ENCODE measurements at regions not wholly inside any gene's neighbourhood (a gene's known extent, or its start where the extent isn't known, plus 50 kb on each side); places are given as distances from the start of the nearest gene placed in this dataset.

GRCh38 chr10:128483216-128483615 is 357.0 kb upstream of the MKI67 start:
- in situ Hi-C loops (cut with HindIII; ENCODE audit: low pct_unique_long_range_greater_than_20kb, low sequenced_read_pairs): no loop called here
- no peak for DNase-seq (ENCODE audit: low read depth, low spot score)

GRCh38 chr10:128484041-128484440 is 357.8 kb upstream of the MKI67 start:
- in situ Hi-C loops (cut with HindIII; ENCODE audit: low pct_unique_long_range_greater_than_20kb, low sequenced_read_pairs): no loop called here
- DNase-seq (ENCODE audit: low read depth, low spot score): no peak

GRCh38 chr10:128485701-128486235 is 359.5 kb upstream of the MKI67 start:
- DNase-seq (ENCODE audit: low read depth, low spot score): no peak
- in situ Hi-C loops (cut with HindIII; ENCODE audit: low pct_unique_long_range_greater_than_20kb, low sequenced_read_pairs): no loop called here

GRCh38 chr10:128487517-128487916 is 361.3 kb upstream of the MKI67 start:
- in situ Hi-C loops (cut with HindIII; ENCODE audit: low pct_unique_long_range_greater_than_20kb, low sequenced_read_pairs): no loop called here
- DNase-seq (ENCODE audit: low read depth, low spot score): no peak

GRCh38 chr10:128489324-128490247 is 363.4 kb upstream of the MKI67 start:
- in situ Hi-C loops (cut with HindIII; ENCODE audit: low pct_unique_long_range_greater_than_20kb, low sequenced_read_pairs): no loop called here
- no peak for DNase-seq (ENCODE audit: low read depth, low spot score)

GRCh38 chr10:128491686-128492085 is 365.5 kb upstream of the MKI67 start:
- in situ Hi-C loops (cut with HindIII; ENCODE audit: low pct_unique_long_range_greater_than_20kb, low sequenced_read_pairs): no loop called here
- DNase-seq (ENCODE audit: low read depth, low spot score): no peak

- in situ Hi-C loops (cut with HindIII; ENCODE audit: low pct_unique_long_range_greater_than_20kb, low sequenced_read_pairs): no loop called here
Measured at GRCh38 chr10:128493811-128494210, 367.6 kb upstream of the MKI67 start.

GRCh38 chr10:128494665-128495064 is 368.4 kb upstream of the MKI67 start:
- in situ Hi-C loops (cut with HindIII; ENCODE audit: low pct_unique_long_range_greater_than_20kb, low sequenced_read_pairs): no loop called here
- no peak for DNase-seq (ENCODE audit: low read depth, low spot score)

More at GRCh38 chr10:128493811-128494210, 367.6 kb upstream of the MKI67 start:
- no peak for DNase-seq (ENCODE audit: low read depth, low spot score)

- in situ Hi-C loops (cut with HindIII; ENCODE audit: low pct_unique_long_range_greater_than_20kb, low sequenced_read_pairs): no loop called here
- DNase-seq (ENCODE audit: low read depth, low spot score): no peak
Measured at GRCh38 chr10:128497660-128498377, 371.6 kb upstream of the MKI67 start.

GRCh38 chr10:128498378-128498730 is 372.1 kb upstream of the MKI67 start:
- in situ Hi-C loops (cut with HindIII; ENCODE audit: low pct_unique_long_range_greater_than_20kb, low sequenced_read_pairs): no loop called here
- no peak for DNase-seq (ENCODE audit: low read depth, low spot score)

GRCh38 chr10:128498746-128499145 is 372.5 kb upstream of the MKI67 start:
- in situ Hi-C loops (cut with HindIII; ENCODE audit: low pct_unique_long_range_greater_than_20kb, low sequenced_read_pairs): no loop called here
- no peak for DNase-seq (ENCODE audit: low read depth, low spot score)

- in situ Hi-C loops (cut with HindIII; ENCODE audit: low pct_unique_long_range_greater_than_20kb, low sequenced_read_pairs): no loop called here
Measured at GRCh38 chr10:128499486-128499885, 373.3 kb upstream of the MKI67 start.

GRCh38 chr10:128499956-128500355 is 373.7 kb upstream of the MKI67 start:
- in situ Hi-C loops (cut with HindIII; ENCODE audit: low pct_unique_long_range_greater_than_20kb, low sequenced_read_pairs): no loop called here
- no peak for DNase-seq (ENCODE audit: low read depth, low spot score)

More at GRCh38 chr10:128499486-128499885, 373.3 kb upstream of the MKI67 start:
- no peak for DNase-seq (ENCODE audit: low read depth, low spot score)

- in situ Hi-C loops (cut with HindIII; ENCODE audit: low pct_unique_long_range_greater_than_20kb, low sequenced_read_pairs): no loop called here
- no peak for DNase-seq (ENCODE audit: low read depth, low spot score)
Measured at GRCh38 chr10:128500642-128501041, 374.4 kb upstream of the MKI67 start.

- in situ Hi-C loops (cut with HindIII; ENCODE audit: low pct_unique_long_range_greater_than_20kb, low sequenced_read_pairs): no loop called here
- no peak for DNase-seq (ENCODE audit: low read depth, low spot score)
Measured at GRCh38 chr10:128505346-128505745, 379.1 kb upstream of the MKI67 start.

GRCh38 chr10:128506423-128506822 is 380.2 kb upstream of the MKI67 start:
- in situ Hi-C loops (cut with HindIII; ENCODE audit: low pct_unique_long_range_greater_than_20kb, low sequenced_read_pairs): no loop called here
- DNase-seq (ENCODE audit: low read depth, low spot score): no peak

- no peak for DNase-seq (ENCODE audit: low read depth, low spot score)
- in situ Hi-C loops (cut with HindIII; ENCODE audit: low pct_unique_long_range_greater_than_20kb, low sequenced_read_pairs): no loop called here
Measured at GRCh38 chr10:128507066-128507465, 380.8 kb upstream of the MKI67 start.

GRCh38 chr10:128511284-128511683 is 385.1 kb upstream of the MKI67 start:
- DNase-seq (ENCODE audit: low read depth, low spot score): no peak
- in situ Hi-C loops (cut with HindIII; ENCODE audit: low pct_unique_long_range_greater_than_20kb, low sequenced_read_pairs): no loop called here

- in situ Hi-C loops (cut with HindIII; ENCODE audit: low pct_unique_long_range_greater_than_20kb, low sequenced_read_pairs): no loop called here
- DNase-seq (ENCODE audit: low read depth, low spot score): no peak
Measured at GRCh38 chr10:128512767-128513166, 386.5 kb upstream of the MKI67 start.

All from SK-MEL-5 (cell line).